Liver (tissue), 8 donors: ENCODE measurements at regions not wholly inside any gene's neighbourhood (a gene's known extent, or its start where the extent isn't known, plus 50 kb on each side); places are given as distances from the start of the nearest gene placed in this dataset.

Experiments
- DNase-seq: peaks from one replicate; pipeline ENCODE4 v3.0.0-alpha.2; 2017; ENCODE audit warnings: low spot score
- H3K27ac ChIP-seq, 2 donors: one replicate each; pipeline ENCODE4 v1.7.0; 2013; ENCODE audit warnings: inconsistent platforms in 2 of 2, low read length in 2 of 2, control low read depth in 1 of 2, low read depth in 1 of 2, mild to moderate bottlenecking in 1 of 2
- H3K27me3 ChIP-seq, 4 donors: one replicate each; pipeline versions ENCODE4 v1.6.1 to v1.7.0; 2013; ENCODE audit warnings: low read length in 3 of 4, inconsistent platforms in 1 of 4, mild to moderate bottlenecking in 1 of 4, moderate library complexity in 1 of 4; ENCODE audit not compliant: control insufficient read depth in 4 of 4, insufficient read depth in 4 of 4
- H3K36me3 ChIP-seq, 4 donors: one replicate each; pipeline versions ENCODE4 v1.6.1 to v1.7.0; 2013; ENCODE audit warnings: low read length in 3 of 4, mild to moderate bottlenecking in 3 of 4, low read depth in 1 of 4, moderate library complexity in 1 of 4; ENCODE audit not compliant: control insufficient read depth in 4 of 4, insufficient read depth in 3 of 4
- H3K4me1 ChIP-seq, 4 donors: one replicate each; pipeline versions ENCODE4 v1.6.1 to v1.7.0; 2013; ENCODE audit warnings: low read length in 3 of 4, mild to moderate bottlenecking in 3 of 4, moderate library complexity in 1 of 4; ENCODE audit not compliant: control insufficient read depth in 4 of 4, insufficient read depth in 4 of 4
- H3K4me3 ChIP-seq, 3 donors: one replicate each; pipeline versions ENCODE4 v1.6.1 to v1.7.0; 2013; ENCODE audit warnings: low read length in 3 of 3, control low read depth in 1 of 3, low read depth in 1 of 3, mild to moderate bottlenecking in 1 of 3
- H3K9ac ChIP-seq, 2 donors: one replicate each; pipeline ENCODE4 v1.7.0; 2013; ENCODE audit warnings: low read length in 2 of 2, mild to moderate bottlenecking in 2 of 2, moderate library complexity in 2 of 2, control low read depth in 1 of 2, low read depth in 1 of 2
- H3K9me3 ChIP-seq, 4 donors: one replicate each; pipeline versions ENCODE4 v1.6.1 to v1.7.0; 2013; ENCODE audit warnings: low read length in 3 of 4; ENCODE audit not compliant: control insufficient read depth in 4 of 4
- CTCF ChIP-seq: fragments of 150-350 bp; IDR thresholded peaks from 2 replicates; pipeline ENCODE4 v1.5.1; 2017; ENCODE audit warnings: improper control_type of control experiment, low read depth, low read length; ENCODE audit not compliant: missing input control
- EGR1 ChIP-seq, 2 donors: IDR thresholded peaks; 2 replicates each; pipeline ENCODE4 v1.6.1; 2016 to 2018; ENCODE audit warnings: antibody characterized with exemption in 2 of 2, low read depth in 2 of 2
- FOXA1 ChIP-seq: IDR thresholded peaks from 2 replicates; pipeline ENCODE4 v1.6.1; 2016; ENCODE audit warnings: antibody characterized with exemption
- FOXA2 ChIP-seq: IDR thresholded peaks from 2 replicates; pipeline ENCODE4 v1.6.1; 2016; ENCODE audit warnings: antibody characterized with exemption
- HNF4A ChIP-seq, 2 donors: conservative IDR thresholded peaks; 2 replicates each; pipeline ENCODE4 v1.6.1; 2016; ENCODE audit warnings: antibody characterized with exemption in 2 of 2, mild to moderate bottlenecking in 2 of 2
- NR2F2 ChIP-seq: IDR thresholded peaks from 2 replicates; pipeline ENCODE4 v1.6.1; 2016; ENCODE audit warnings: antibody characterized with exemption
- RAD21 ChIP-seq, 2 donors: IDR thresholded peaks; 2 replicates each; pipeline ENCODE4 v1.6.1; 2016; ENCODE audit warnings: antibody characterized with exemption in 2 of 2, mild to moderate bottlenecking in 2 of 2
- RXRA ChIP-seq, 2 donors: IDR thresholded peaks; 2 replicates each; pipeline ENCODE4 v1.6.1; 2017 to 2018; ENCODE audit warnings: antibody characterized with exemption in 2 of 2, mild to moderate bottlenecking in 1 of 2
- TAF1 ChIP-seq: conservative IDR thresholded peaks from 2 replicates; pipeline ENCODE4 v1.6.1; 2016; ENCODE audit warnings: antibody characterized with exemption, mild to moderate bottlenecking
- WGBS: extraction: QIAGEN DNeasy Blood & Tissue Kit; methylation state at CpG from one replicate; pipeline ENCODE4 v1.1.7; 2013; 5-methylcytosine and 5-hydroxymethylcytosine counted together
- TF ChIP-seq, protein P1 (sequence below): IDR thresholded peaks from 2 replicates; pipeline ENCODE4 v1.6.1; 2016; ENCODE audit warnings: antibody characterized with exemption
- TF ChIP-seq, protein P2 (sequence below): IDR thresholded peaks from 2 replicates; pipeline ENCODE4 v1.6.1; 2016; ENCODE audit warnings: antibody characterized with exemption, mild to moderate bottlenecking
- donor health status: healthy.
- donor health status: healthy.
- donor health status: healthy.
- donor health status: healthy.
- donor health status: healthy.

GRCh38 chrX:114210879-114211278, 373.0 kb upstream of the HTR2C start:
- TF ChIP-seq FOXA1: no peak
- TF ChIP-seq, protein P1, sequence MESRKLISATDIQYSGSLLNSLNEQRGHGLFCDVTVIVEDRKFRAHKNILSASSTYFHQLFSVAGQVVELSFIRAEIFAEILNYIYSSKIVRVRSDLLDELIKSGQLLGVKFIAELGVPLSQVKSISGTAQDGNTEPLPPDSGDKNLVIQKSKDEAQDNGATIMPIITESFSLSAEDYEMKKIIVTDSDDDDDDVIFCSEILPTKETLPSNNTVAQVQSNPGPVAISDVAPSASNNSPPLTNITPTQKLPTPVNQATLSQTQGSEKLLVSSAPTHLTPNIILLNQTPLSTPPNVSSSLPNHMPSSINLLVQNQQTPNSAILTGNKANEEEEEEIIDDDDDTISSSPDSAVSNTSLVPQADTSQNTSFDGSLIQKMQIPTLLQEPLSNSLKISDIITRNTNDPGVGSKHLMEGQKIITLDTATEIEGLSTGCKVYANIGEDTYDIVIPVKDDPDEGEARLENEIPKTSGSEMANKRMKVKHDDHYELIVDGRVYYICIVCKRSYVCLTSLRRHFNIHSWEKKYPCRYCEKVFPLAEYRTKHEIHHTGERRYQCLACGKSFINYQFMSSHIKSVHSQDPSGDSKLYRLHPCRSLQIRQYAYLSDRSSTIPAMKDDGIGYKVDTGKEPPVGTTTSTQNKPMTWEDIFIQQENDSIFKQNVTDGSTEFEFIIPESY: no peak
- no peak for TF ChIP-seq FOXA2
- TF ChIP-seq, protein P2, sequence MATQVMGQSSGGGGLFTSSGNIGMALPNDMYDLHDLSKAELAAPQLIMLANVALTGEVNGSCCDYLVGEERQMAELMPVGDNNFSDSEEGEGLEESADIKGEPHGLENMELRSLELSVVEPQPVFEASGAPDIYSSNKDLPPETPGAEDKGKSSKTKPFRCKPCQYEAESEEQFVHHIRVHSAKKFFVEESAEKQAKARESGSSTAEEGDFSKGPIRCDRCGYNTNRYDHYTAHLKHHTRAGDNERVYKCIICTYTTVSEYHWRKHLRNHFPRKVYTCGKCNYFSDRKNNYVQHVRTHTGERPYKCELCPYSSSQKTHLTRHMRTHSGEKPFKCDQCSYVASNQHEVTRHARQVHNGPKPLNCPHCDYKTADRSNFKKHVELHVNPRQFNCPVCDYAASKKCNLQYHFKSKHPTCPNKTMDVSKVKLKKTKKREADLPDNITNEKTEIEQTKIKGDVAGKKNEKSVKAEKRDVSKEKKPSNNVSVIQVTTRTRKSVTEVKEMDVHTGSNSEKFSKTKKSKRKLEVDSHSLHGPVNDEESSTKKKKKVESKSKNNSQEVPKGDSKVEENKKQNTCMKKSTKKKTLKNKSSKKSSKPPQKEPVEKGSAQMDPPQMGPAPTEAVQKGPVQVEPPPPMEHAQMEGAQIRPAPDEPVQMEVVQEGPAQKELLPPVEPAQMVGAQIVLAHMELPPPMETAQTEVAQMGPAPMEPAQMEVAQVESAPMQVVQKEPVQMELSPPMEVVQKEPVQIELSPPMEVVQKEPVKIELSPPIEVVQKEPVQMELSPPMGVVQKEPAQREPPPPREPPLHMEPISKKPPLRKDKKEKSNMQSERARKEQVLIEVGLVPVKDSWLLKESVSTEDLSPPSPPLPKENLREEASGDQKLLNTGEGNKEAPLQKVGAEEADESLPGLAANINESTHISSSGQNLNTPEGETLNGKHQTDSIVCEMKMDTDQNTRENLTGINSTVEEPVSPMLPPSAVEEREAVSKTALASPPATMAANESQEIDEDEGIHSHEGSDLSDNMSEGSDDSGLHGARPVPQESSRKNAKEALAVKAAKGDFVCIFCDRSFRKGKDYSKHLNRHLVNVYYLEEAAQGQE: no peak
- no peak for TF ChIP-seq RAD21 (IDR thresholded peaks at IDR 0.05)
- 84% methylated on average over 3 of the region's 3 CpGs for WGBS
- DNase-seq: no peak
- no peaks in the 10 kb centered on the region for H3K4me1 ChIP-seq
- H3K36me3 ChIP-seq: no peaks in the 10 kb centered on the region
- H3K27me3 ChIP-seq: no peaks in the 10 kb centered on the region
- H3K27ac ChIP-seq: no peak overlapping the region
- H3K4me3 ChIP-seq: no peak overlapping the region
- H3K9me3 ChIP-seq: no peaks in the 10 kb centered on the region
- no peak overlapping the region for H3K9ac ChIP-seq

- Histone ChIP-seq H3K36me3 (no peaks in the 10 kb centered on the region), H3K27ac (no peak overlapping the region), H3K4me3 (no peak overlapping the region), H3K27me3 (no peaks in the 10 kb centered on the region), H3K4me1 (no peaks in the 10 kb centered on the region), H3K9ac (no peak overlapping the region), H3K9me3 (peaks cover 0 to under 1% (median 0%) of the 10 kb centered on the region in 4 donors)
- no peak for TF ChIP-seq TAF1
- TF ChIP-seq, protein P1: no peak
- no peak for TF ChIP-seq RXRA (IDR thresholded peaks at IDR 0.05)
- TF ChIP-seq CTCF: no peak
- TF ChIP-seq HNF4A (conservative IDR thresholded peaks at IDR 0.05): no peak
- TF ChIP-seq FOXA1: no peak
- TF ChIP-seq NR2F2: no peak
- TF ChIP-seq EGR1 (IDR thresholded peaks at IDR 0.05; ENCODE audit: low read depth in 2 of 2): no peak
- WGBS: 69% methylated on average over 4 of the region's 4 CpGs
- no peak for DNase-seq
Measured at GRCh38 chrX:114201622-114202021, 382.3 kb upstream of the HTR2C start.
